ENCODE measurements at regions not wholly inside any gene's neighbourhood (a gene's known extent, or its start where the extent isn't known, plus 50 kb on each side); places are given as distances from the start of the nearest gene placed in this dataset.

DNA sequence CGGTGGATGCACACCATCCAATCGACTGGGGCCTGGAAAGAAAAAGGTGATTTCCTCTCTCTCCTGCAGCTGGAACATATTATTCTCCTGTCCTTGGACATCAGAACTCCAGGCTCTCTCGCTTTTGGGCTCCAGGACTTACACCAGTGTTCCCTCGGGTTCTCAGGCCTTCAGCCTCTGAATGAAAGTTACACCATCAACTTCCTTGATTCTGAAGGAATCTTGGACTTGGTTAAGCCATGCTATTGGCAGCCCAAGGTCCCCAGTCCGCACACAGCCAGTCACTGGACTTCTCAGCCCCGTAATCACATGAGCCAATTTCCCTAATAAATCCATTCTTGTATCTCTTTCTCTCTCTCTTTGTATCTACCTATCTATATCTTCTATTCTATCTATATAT is 418.9 kb downstream of the IRS1 start:
- no peak for ATAC-seq
- CTCF ChIA-PET: no interaction called here

More for the DNA sequence above, 418.9 kb downstream of the IRS1 start:
- DNase-seq (ENCODE audit: low read depth in 1 of 2, low spot score in 1 of 2) (no peak), FAIRE-seq (no peak)
- no peak overlapping the region for H3K27ac ChIP-seq
- POLR2A ChIA-PET: no interaction called here
- no peak overlapping the region for H3K4me3 ChIP-seq
- H3K9me3 ChIP-seq: no peaks in the 10 kb centered on the region; the same call in 2 of the 3 replicates
- TF ChIP-seq TFCP2L1 (CRISPR knock-in tag; IDR thresholded peaks at IDR 0.05) (no peak), TP53 (CRISPR knock-in tag; IDR thresholded peaks at IDR 0.05) (no peak), JUNB (IDR thresholded peaks at IDR 0.05) (no peak), CHD2 (IDR thresholded peaks at IDR 0.05; ENCODE audit: low read length, partially characterized antibody) (no peak), HDAC2 (IDR thresholded peaks at IDR 0.05) (no peak), EP300 (IDR thresholded peaks at IDR 0.05) (no peak), GATA3 (IDR thresholded peaks at IDR 0.05; ENCODE audit: borderline replicate concordance) (no peak), SMC3 (IDR thresholded peaks at IDR 0.05) (no peak), ZC3H11A (IDR thresholded peaks at IDR 0.05) (no peak), POLR2AphosphoS2 (conservative IDR thresholded peaks at IDR 0.05; ENCODE audit: low read length) (no peak), PHF8 (IDR thresholded peaks at IDR 0.05; ENCODE audit: borderline replicate concordance, low read depth) (no peak), CHD4 (IDR thresholded peaks at IDR 0.05; ENCODE audit: borderline replicate concordance) (no peak)
- TF ChIP-seq, protein P1, sequence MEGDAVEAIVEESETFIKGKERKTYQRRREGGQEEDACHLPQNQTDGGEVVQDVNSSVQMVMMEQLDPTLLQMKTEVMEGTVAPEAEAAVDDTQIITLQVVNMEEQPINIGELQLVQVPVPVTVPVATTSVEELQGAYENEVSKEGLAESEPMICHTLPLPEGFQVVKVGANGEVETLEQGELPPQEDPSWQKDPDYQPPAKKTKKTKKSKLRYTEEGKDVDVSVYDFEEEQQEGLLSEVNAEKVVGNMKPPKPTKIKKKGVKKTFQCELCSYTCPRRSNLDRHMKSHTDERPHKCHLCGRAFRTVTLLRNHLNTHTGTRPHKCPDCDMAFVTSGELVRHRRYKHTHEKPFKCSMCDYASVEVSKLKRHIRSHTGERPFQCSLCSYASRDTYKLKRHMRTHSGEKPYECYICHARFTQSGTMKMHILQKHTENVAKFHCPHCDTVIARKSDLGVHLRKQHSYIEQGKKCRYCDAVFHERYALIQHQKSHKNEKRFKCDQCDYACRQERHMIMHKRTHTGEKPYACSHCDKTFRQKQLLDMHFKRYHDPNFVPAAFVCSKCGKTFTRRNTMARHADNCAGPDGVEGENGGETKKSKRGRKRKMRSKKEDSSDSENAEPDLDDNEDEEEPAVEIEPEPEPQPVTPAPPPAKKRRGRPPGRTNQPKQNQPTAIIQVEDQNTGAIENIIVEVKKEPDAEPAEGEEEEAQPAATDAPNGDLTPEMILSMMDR (IDR thresholded peaks at IDR 0.05): no peak
- TF ChIP-seq, protein P2, sequence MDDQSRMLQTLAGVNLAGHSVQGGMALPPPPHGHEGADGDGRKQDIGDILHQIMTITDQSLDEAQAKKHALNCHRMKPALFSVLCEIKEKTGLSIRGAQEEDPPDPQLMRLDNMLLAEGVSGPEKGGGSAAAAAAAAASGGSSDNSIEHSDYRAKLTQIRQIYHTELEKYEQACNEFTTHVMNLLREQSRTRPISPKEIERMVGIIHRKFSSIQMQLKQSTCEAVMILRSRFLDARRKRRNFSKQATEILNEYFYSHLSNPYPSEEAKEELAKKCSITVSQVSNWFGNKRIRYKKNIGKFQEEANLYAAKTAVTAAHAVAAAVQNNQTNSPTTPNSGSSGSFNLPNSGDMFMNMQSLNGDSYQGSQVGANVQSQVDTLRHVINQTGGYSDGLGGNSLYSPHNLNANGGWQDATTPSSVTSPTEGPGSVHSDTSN (IDR thresholded peaks at IDR 0.05): no peak
- TF ChIP-seq, protein P3, sequence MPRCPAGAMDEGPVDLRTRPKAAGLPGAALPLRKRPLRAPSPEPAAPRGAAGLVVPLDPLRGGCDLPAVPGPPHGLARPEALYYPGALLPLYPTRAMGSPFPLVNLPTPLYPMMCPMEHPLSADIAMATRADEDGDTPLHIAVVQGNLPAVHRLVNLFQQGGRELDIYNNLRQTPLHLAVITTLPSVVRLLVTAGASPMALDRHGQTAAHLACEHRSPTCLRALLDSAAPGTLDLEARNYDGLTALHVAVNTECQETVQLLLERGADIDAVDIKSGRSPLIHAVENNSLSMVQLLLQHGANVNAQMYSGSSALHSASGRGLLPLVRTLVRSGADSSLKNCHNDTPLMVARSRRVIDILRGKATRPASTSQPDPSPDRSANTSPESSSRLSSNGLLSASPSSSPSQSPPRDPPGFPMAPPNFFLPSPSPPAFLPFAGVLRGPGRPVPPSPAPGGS (IDR thresholded peaks at IDR 0.05): no peak
- TF ChIP-seq, protein P4, sequence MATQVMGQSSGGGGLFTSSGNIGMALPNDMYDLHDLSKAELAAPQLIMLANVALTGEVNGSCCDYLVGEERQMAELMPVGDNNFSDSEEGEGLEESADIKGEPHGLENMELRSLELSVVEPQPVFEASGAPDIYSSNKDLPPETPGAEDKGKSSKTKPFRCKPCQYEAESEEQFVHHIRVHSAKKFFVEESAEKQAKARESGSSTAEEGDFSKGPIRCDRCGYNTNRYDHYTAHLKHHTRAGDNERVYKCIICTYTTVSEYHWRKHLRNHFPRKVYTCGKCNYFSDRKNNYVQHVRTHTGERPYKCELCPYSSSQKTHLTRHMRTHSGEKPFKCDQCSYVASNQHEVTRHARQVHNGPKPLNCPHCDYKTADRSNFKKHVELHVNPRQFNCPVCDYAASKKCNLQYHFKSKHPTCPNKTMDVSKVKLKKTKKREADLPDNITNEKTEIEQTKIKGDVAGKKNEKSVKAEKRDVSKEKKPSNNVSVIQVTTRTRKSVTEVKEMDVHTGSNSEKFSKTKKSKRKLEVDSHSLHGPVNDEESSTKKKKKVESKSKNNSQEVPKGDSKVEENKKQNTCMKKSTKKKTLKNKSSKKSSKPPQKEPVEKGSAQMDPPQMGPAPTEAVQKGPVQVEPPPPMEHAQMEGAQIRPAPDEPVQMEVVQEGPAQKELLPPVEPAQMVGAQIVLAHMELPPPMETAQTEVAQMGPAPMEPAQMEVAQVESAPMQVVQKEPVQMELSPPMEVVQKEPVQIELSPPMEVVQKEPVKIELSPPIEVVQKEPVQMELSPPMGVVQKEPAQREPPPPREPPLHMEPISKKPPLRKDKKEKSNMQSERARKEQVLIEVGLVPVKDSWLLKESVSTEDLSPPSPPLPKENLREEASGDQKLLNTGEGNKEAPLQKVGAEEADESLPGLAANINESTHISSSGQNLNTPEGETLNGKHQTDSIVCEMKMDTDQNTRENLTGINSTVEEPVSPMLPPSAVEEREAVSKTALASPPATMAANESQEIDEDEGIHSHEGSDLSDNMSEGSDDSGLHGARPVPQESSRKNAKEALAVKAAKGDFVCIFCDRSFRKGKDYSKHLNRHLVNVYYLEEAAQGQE (IDR thresholded peaks at IDR 0.05): no peak
- TF ChIP-seq, protein P5, sequence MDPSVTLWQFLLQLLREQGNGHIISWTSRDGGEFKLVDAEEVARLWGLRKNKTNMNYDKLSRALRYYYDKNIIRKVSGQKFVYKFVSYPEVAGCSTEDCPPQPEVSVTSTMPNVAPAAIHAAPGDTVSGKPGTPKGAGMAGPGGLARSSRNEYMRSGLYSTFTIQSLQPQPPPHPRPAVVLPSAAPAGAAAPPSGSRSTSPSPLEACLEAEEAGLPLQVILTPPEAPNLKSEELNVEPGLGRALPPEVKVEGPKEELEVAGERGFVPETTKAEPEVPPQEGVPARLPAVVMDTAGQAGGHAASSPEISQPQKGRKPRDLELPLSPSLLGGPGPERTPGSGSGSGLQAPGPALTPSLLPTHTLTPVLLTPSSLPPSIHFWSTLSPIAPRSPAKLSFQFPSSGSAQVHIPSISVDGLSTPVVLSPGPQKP (IDR thresholded peaks at IDR 0.05; ENCODE audit: low read depth, low read length): no peak
- no peak overlapping the region for H3K4me2 ChIP-seq
- 69% methylated on average over 6 of the region's 6 CpGs for WGBS (ENCODE audit: missing lambda C conversion rate)
- 0 out of 3 replicates have a peak, but pooled peaks cover 5% of the 10 kb centered on the region for H3K4me1 ChIP-seq

Data from A549 (cell line).